Activated CD8-positive, alpha-beta memory T cell treated with anti-CD3 and anti-CD28 coated beads, Interleukin-2, amount 50 U/mL, for 4 hours (primary cell): ENCODE measurements at regions not wholly inside any gene's neighbourhood (a gene's known extent, or its start where the extent isn't known, plus 50 kb on each side); places are given as distances from the start of the nearest gene placed in this dataset.
"Not testable (repeated sequence)": the region's sequence is repeated elsewhere in the genome, so short reads cannot be mapped to it uniquely, and the experiment has no call there.

ENCODE experiments used
- DNase-seq: peaks from one replicate; pipeline ENCODE4 v3.0.0-alpha.2; 2020

DNA sequence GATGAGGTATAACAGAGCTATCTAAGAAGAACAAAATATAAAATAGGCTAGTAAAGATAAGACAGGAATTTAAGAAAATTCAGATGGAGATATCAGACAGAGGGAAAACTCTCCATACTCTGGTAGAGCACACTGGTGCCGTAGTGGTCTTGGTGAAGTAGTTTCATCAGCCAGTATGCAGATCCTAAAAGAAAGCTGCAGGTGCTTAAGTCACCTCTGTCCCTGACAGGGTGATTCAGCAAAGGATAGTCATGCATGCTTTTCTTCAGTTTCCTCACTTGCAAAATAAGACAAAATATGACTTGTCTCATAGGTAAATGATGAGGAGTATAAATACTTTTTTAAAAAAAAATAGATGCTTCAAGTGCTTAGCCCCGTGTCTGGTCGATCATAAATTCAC lies 794.9 kb downstream of the TNS3 start:
- DNase-seq = no peak

DNA sequence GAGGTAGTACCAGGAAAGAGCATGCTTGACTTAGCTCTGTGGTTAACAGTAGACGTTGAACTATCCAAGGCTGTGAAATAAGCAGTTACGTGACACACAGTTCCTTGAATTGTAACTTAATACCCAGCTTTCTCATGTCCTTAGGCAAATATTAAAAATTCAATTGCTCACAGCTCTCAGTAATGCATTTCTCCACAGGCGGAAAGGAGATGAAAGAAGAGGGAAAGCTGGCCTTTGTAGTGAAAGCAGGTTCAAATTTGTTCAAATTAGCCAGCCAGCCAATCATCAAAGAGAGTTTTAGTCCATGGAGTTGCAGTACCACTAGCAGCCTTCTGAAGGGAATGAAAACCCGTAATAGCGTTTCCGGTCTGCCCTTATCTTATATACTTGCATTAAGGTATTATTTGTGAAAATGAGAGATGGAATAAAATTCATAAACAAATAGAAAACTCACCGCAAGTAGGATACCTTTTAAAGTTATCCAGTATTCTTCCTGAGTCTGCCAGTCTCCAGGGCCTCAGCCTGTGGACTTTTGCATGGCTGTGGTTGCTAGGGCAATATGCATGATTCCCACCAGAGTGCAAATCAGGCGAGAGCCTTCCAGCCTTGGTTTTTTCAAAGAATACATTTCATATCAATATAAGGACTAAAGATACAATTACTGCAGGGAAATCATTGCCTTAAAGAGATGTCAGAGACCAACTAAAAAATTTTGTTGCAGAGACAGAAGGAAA lies 795.5 kb downstream of the TNS3 start:
- no peak for DNase-seq

DNA sequence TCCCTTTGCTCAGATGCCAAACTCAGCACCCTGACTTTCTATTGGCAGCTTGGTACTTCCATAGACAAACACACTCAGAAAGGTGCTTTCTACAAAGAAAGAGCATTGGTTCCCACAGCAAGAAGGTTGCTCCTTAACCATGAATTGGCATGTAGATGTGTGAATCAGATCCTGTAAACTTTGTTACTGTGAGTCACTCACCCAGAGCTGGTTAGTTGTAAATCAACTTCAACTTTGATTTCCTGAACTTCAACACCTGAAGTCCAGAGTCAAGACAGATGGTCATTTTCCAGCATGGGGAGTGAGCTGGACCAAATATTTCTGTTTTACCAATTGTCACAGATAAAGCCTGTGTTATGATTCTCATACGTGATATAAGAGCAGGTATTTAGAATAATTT lies 797.2 kb downstream of the TNS3 start:
- DNase-seq = no peak

DNA sequence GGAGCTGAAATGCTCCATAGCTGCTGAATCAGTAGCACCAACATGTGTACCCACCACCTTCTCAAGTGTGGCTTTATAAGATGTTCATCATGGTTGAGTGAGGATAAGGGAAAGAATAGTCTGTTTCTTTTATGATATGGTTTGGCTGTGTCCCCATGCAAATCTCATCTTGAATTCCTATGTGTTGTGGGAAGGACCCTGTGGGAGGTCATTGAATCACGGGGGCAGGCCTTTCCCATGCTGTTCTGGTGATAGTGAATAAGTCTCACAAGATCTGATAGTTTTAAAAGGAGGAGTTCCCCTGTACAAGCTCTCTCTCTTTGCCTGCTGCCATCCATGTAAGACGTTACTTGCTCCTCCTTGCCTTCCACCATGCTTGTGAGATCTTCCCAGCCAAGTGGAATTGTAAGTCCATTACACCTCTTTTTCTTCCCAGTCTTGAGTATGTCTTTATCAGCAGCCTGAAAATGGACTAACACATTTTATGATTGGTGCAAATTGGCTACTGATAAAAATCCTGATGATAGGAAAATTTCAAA lies 799.9 kb downstream of the TNS3 start:
- no peak for DNase-seq

DNA sequence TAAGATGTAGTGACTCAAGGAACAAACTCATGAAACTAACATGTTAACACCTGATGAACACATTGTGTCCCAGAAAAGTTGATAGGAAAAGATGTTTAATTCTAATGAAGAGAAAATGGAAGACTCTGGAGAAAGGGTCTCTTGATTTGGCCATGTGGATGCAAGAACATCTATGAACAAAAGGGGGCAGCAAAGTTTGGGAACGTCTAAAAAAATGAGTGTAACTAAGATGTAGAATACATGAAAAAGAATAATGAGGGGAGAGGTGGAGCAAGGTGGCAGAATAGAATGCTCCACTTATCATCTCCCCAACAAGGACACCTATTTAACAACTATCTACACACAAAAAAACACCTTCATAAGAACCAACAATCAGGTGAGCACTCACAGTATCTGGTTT lies 805.1 kb downstream of the TNS3 start:
- DNase-seq = no peak

DNA sequence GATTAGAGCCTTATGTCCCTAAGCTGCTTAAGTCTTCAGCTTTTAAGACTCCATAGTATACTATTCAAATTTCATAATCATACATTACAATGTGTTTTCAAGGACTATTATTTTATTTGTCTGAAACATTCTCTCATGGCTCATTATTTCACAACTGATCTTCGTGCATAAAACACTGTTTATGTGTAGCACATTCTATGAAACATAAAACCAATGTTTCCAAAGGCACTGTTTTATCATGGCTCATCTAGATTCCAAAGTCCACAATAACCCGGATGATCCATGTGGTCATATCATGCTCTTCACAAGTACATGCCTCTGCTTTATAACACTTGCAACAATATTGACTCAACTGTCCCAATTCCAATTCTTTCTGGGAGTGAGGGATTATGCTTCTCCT lies 806.1 kb downstream of the TNS3 start:
- DNase-seq = no peak

DNA sequence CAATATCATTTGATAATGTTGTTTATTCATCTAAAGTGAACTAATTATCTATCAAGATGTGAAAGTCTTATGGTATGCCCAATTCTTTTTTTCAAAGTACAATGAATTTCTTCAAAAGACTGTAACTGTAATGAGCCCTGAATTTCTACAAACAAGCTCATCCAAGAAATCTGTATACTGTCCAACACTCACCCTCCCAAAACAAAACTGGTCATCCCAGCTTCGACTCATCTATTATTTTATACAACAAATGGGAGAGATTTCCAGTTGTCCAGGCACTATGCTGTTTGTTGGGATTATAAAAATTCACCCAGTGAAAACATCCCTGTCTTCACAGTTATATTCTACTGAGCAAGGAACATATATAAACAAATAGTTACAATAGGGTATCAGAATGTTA lies 806.9 kb downstream of the TNS3 start:
- DNase-seq = no peak

DNA sequence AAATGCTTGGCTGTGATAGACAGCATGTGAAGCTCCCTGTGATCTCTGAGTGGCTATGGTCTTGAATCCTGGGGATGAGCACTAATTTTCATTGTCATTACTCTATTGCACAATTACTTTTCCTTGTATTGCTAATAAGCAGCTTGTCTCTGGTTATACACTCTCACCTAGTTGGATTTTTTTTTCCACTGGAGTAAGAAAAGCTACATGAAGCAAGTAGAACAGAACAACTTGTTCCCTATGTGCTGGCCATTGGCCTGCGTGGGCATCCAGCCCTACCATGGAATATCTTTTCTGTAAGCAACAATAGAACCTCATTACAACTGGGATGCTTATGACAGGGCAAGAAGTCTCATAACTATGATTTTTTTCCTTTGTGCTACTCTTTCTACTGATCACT lies 807.4 kb downstream of the TNS3 start:
- no peak for DNase-seq

DNA sequence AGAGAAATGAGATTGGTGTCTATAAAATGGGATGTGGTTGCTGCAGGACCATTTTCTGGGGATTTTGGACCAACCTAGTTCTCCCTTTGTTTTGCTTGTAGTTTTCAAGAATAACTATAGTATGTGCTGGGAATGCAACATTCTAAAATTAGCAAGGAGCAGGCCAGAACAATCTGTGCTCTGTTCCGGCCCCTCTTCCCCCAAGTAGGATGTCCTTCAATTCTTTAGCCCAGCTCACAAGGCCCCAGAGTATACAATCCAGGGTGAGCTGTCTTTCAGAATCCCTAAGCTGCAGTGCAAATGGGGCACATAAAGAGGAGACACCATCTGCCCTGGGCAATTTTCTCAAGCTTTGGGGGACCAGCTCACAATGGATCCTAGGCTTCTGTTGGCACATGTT lies 809.1 kb downstream of the TNS3 start:
- no peak for DNase-seq

DNA sequence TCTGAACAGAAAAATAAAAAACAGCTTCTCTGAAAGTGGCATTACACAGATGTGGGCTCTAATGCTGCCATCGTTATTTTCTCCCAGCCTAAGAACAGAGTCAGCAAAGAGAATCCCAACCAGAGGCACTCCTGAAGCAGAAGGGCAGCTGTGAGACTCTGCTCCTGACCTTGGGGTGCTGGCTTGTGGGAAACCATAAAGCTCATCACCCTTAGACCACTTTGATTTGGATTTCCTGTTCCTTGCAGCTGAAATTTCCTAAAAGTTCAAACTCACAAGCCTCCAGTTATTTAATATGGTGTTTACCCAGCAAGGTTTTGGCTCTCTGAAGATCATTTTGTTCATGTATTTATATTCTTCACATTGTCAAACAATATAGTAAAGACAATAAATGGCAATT lies 814.8 kb downstream of the TNS3 start:
- DNase-seq = no peak

DNA sequence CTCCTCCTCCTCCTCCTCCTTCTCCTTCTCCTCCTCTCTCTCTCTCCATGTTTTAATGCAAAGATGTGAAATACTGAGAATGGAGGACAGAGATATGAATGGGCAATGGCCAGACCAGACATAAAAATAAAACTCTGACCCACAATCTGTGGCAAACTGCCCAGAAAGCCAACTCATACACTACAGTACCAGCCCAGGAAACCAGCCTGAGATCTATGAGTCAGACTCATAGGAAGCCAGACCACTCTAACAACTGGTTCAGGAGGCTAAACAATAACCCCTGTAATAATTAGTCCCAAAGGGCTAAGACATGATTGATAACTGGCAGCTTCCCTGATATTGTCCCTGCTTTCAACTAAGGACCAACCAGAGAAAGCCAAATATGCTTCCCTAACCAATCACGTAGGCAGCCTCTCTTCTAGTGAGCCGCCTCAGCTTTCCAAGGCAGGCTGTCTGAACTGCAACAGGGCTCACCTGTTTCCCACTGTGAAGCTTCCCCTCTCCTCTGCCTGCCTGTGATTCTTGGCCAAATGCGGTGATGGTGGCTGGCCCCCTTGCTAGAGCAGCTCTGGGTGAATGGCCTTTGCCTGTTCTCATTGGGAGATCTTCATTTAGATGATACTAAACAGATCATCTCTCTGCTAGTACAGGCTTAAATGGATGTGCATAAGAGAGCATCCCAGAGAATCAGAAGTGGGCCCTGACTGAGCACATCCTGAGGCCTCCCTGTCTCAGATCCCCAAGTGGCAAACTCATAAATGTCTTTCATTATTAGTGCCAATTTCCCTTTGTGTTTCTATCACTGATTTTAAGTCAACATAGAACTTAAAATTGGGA lies 817.6 kb downstream of the TNS3 start:
- no peak for DNase-seq

DNA sequence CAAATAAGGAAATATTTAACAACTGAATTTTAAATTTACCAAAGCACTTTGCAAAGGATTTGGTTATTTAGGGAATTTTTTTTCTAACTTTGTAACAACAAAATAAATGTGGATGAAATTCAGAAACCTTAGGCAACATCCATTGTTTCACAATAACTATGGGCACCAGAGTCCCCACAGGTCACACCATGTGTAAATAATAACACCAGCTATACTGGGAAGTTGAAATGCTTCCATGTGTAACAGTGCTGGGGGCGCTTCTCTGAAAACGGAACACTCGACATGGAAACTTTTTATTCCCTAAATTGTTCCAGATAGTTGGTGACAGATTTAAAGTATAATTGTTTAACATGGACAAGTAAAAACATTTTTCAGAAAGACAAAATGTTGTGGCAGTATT lies 818.6 kb downstream of the TNS3 start:
- DNase-seq = no peak

DNA sequence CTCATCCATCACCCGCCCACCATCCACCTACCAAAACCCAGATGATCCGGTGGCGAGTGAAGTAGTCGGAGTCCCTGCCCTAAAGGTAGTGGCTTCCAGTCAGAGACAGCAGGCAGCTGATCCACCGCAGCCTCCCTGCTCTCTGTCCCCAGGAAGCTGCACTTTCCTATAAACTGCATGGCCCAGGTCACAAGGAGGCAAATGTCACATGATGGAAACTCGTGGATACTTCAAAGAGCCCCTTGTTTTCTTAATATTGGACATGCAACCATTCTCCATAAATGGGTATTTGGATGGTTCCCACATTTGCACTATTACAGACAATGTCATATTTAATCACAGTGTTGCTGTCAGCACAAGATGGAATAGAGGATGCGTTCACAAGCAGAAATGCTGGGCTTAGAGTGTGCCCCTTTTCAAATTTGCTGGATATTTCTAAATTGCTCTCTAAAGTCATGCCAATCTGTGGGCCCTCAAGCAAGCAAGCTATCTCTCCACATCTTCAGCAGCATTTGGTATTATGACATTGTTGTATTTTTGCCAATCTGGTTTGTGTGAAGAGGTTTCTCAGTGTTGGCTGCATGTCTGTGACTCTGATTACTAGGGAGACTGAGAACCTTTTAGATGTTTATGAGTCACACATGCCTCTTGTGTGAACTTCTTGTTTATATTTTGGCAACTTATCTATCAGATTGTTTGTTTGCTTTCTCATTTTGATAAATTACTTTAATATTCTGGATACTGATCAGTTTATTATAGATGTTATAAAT lies 822.0 kb downstream of the TNS3 start:
- no peak for DNase-seq

DNA sequence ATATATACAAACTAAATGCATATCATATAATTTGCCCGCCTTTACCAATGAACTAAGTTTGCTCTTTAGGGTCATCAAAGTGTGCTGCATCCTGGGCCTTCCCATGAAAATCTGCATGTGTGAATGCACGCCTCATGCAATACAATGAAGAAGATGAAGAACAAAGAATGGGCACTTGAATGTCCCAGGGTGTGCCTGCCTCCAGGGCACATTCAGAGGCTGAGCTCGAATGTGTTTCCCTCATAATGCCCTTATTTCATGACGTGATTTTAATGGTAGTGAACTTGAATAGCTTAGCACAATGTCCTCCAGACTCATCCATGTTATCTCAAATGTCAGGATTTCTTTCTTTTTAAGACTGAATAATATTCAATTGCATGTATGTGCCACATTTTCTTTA lies 824.9 kb downstream of the TNS3 start:
- no peak for DNase-seq

DNA sequence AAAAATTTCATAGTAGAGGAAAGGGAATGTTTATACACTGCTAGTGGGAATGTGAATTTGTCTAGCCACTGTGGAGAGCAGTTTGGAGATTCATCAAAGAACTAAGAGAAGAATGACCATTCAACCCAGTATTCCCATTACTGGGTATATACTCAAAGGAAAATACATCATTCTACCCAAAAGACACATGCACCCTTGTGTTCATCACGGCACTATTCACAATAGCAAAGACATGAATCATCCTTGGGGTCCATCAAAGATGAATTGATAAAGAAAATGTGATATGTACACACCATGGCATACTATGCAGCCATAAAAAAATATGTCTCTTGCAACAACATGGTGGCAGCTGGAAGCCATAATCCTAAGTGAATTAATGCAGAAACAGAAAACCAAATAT lies 825.7 kb downstream of the TNS3 start:
- no peak for DNase-seq

DNA sequence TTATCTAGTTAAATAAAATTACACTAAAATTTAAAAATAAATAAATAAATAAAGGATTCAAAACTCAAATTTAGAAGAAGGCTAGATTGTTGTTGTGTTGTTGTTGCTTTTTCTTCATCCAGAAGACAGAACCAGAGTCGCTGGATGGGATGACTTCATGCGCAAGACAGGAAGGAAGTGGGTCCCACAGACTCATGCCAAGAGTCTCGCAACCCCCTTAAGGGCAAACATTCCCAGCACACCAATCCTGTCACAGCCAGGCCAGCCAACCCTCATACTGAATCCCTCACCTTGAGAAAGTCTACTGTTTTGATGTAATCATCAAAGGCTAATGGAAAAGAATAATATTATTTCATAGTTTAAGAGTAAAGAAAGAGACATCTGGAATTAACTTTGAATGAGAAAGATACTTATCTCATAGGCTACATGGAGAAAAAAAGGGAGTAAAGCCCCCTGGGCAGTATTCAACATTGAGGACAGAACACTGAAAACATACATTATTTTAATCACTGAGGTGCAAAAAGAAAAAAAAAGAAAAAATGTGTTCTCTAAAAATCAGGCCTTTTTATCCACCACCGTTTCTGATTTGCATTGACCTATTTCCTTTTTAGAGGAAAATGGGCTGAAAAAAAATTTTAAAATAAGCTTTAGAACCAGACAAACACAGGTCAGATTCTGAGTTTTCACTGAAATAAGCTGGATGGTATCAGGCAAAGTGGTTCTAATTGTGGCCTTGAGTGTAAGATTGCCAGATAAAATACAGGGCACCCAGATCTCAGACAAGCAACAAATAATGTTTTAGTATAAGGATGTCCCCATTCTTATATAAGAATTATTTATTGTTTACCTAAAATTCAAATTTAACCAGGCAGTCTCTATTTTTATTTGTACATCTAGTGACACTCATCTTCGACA lies 826.5 kb downstream of the TNS3 start:
- no peak for DNase-seq

DNA sequence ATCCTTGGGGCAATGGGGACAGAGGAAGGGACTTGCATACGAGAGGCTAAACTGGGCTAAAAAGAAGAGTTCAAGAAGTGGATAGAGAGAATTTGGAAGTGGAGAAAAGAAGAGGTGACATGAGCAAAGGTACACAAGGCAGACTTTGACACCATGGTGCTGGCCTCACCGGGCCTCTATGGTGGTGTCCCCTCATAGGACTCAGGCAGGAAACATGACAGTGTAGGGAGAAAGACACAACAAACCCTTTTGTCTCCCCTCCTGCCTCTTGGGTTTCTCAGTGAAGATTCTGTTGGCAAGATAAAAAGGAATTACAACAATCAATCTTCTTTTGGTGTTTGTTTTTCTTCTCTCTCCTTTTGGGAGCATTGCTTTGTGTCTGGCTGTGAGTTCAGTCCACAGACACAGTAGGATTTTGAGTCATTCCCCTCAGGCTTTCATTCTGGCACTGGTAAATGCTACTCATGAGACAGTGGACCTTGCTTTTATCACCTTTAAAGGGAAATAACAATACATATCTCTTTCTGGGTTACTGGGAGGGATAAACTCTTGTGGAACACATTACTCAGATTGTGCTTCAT lies 827.7 kb downstream of the TNS3 start:
- no peak for DNase-seq

DNA sequence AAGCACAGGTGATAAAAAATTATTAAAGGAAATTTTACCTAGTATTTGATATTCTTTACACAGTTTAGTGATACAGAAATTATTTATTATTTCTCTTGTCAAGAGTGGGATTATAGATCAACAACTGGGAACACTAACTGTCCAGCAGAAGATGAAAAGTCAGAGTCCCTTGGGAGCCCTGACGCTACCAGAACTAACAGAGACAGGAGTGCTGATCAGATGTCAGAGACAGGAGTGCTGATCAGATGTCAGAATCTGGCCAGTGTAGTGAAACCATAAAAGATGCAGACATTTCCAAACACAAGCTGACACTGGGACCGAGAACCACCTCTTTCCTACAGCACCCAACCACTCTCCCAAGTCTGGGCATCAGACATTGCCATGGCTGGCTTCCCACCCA lies 828.2 kb downstream of the TNS3 start:
- no peak for DNase-seq

DNA sequence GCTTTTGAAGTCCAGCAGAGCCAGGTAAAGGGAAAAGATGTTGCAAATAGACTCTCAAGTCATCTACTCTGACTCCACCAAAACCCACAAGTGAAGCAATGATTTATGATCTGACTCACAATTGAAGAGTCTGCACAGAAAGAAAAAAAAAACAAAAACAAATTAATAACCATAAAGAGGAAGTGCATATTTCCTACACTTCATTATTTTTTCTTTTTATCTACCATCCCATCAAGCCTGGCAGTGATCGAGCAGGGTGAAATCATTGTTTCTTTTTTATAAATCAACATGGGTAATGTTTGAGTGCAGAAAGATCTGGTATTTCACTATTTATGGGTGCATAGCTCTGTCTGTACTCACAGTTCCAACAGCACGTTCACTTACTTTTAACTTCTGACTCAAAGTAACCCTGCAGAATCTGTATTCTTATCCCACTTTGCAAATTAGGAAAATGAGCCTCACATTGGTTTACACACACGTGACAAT lies 829.0 kb downstream of the TNS3 start:
- DNase-seq = no peak

DNA sequence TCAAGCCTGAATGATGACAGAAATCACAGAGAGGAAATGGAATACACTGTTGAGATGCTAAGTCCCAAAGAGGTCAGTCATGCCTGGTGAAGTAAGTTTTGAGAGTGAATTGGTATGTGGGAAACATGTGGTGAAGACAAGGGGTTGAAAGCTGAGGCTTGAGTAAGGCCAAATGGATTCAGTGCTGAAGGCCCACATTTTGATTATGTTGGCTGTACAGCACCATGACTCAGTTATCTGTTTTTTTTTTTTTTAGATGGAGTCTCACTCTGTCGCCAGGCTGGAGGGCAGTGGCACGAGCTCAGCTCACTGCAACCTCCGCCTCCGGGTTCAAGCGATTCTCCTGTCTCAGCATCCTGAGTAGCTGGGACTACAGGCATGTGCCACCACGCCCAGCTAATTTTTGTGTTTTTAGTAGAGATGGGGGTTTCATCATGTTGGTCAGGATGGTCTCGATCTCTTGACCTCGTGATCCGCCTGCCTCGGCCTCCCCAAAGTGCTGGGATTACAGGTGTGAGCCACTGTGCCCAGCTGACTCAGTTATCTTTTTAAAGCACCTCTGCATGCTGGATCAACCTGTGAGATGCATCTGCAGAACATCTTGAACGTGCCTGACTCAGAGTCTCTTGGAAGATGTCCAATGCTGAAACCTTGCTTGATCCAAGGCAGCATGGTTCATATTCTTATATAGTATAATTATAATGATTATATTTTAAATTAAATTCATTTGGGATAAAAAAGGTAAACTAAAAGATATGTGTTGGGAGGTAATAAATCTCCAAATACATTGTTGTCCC lies 829.8 kb downstream of the TNS3 start:
- not testable (repeated sequence) for DNase-seq

DNA sequence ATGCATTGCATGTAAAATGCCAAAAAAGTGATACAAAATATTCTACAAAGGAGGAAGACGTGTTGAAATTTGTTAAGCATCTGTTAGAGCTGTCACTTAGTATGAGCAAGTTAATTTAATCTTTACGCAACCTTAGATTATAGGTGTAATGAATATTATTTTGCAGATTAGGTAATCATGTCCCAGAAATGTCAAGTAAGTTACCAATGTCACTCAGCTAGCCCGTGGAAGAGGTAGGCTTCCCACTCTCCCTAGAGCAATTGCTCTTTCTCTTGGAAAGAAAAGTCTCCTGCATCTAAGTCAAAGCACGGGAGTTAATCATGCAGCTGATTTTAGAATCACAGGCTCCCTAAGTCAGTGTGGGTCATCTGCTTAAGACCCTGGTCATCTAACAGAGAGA lies 830.4 kb upstream of the IGFBP3 start:
- no peak for DNase-seq
